ENCODE measurements at regions not wholly inside any gene's neighbourhood (a gene's known extent, or its start where the extent isn't known, plus 50 kb on each side); places are given as distances from the start of the nearest gene placed in this dataset.

- H3K27me3 ChIP-seq: no peaks in the 10 kb centered on the region
- H3K27ac ChIP-seq: no peak overlapping the region
- no peak for TF ChIP-seq POLR2A (IDR thresholded peaks at IDR 0.05)
- TF ChIP-seq, protein P1, sequence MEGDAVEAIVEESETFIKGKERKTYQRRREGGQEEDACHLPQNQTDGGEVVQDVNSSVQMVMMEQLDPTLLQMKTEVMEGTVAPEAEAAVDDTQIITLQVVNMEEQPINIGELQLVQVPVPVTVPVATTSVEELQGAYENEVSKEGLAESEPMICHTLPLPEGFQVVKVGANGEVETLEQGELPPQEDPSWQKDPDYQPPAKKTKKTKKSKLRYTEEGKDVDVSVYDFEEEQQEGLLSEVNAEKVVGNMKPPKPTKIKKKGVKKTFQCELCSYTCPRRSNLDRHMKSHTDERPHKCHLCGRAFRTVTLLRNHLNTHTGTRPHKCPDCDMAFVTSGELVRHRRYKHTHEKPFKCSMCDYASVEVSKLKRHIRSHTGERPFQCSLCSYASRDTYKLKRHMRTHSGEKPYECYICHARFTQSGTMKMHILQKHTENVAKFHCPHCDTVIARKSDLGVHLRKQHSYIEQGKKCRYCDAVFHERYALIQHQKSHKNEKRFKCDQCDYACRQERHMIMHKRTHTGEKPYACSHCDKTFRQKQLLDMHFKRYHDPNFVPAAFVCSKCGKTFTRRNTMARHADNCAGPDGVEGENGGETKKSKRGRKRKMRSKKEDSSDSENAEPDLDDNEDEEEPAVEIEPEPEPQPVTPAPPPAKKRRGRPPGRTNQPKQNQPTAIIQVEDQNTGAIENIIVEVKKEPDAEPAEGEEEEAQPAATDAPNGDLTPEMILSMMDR (IDR thresholded peaks at IDR 0.05): no peak
- DNase-seq (no peak), ATAC-seq (no peak)
- no peak overlapping the region for H3K4me3 ChIP-seq
- WGBS, 4 donors: 78 to 88% (median 83%) methylated on average over 1 of the region's 1 CpG
- H3K9me3 ChIP-seq: peaks cover 0 to 9% (median 0%) of the 10 kb centered on the region in 12 donors
- H3K4me1 ChIP-seq: no peaks in the 10 kb centered on the region
- intact Hi-C loops (cut with DNase I): no loop called here
- H3K36me3 ChIP-seq: no peaks in the 10 kb centered on the region
These were observed 152.3 kb upstream of the JAG1 start for GRCh38 chr20:10826111-10826510.

- H3K27ac ChIP-seq: no peak overlapping the region
- no peak for DNase-seq
- no peaks in the 10 kb centered on the region for H3K9me3 ChIP-seq
- no peak overlapping the region for H3K4me3 ChIP-seq
- no peaks in the 10 kb centered on the region for H3K36me3 ChIP-seq
- intact Hi-C loops (cut with DNase I): no loop called here
- H3K4me1 ChIP-seq: no peaks in the 10 kb centered on the region
- TF ChIP-seq, protein P1 (IDR thresholded peaks at IDR 0.05): no peak
- TF ChIP-seq POLR2A (IDR thresholded peaks at IDR 0.05): no peak
- no peaks in the 10 kb centered on the region for H3K27me3 ChIP-seq
- 79 to 89% (median 85%) methylated on average over 5 of the region's 5 CpGs for WGBS, 4 donors
- ATAC-seq: no peak
These were observed 154.4 kb upstream of the JAG1 start for GRCh38 chr20:10828180-10828579.

DNA sequence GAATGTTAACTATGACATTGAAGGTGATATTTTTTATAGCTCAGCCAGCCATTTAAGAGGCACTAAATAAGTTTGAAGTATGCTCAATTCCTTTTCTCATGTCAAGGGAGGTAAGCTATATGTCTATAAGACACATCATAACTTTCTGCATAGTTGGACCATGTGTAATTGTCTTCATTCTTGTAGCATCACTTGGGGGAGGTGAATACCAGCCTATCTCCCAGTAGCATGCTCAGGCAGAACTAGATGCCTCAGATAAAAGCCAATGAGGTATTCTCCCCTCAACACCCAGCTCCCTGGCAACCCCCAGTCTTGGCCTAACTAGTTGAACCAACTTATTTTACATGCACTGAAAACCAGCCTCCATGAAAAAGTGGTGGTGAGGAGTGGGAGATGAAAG is 158.3 kb upstream of the JAG1 start:
- H3K27ac ChIP-seq: no peak overlapping the region
- no peak for DNase-seq
- no peaks in the 10 kb centered on the region for H3K36me3 ChIP-seq
- no peaks in the 10 kb centered on the region for H3K4me1 ChIP-seq
- no peaks in the 10 kb centered on the region for H3K27me3 ChIP-seq
- intact Hi-C loops (cut with DNase I): no loop called here
- ATAC-seq: no peak
- H3K9me3 ChIP-seq: no peaks in the 10 kb centered on the region
- no peak for TF ChIP-seq POLR2A (IDR thresholded peaks at IDR 0.05)
- no peak overlapping the region for H3K4me3 ChIP-seq

DNA sequence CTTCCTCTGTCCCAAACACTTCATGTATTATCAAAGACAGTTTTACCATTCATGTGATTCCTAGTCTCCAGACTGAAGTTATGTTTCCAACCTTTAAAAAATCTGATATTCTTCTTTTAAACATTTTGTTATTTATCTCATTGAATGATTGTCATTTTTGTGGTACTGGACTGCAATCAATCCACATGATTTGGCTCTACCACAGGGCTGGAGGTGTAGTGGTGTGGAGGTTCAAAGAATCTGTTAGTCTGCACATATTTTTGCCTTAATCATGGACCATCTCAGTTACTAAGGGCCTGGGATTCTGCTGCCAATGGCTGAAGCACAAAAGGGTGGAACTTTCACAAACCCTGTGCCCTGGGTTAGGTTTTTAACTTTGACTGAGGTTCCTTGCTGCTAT is 164.1 kb upstream of the JAG1 start:
- Histone ChIP-seq H3K27me3 (no peaks in the 10 kb centered on the region), H3K9me3 (peaks cover 0 to 25% (median 11%) of the 10 kb centered on the region in 12 donors), H3K36me3 (no peaks in the 10 kb centered on the region), H3K4me3 (no peak overlapping the region), H3K27ac (no peak overlapping the region), H3K4me1 (no peaks in the 10 kb centered on the region)
- ATAC-seq (no peak), DNase-seq (no peak)
- intact Hi-C loops (cut with DNase I): no loop called here
- no peak for TF ChIP-seq POLR2A (IDR thresholded peaks at IDR 0.05)
- TF ChIP-seq, protein P1 (IDR thresholded peaks at IDR 0.05): no peak

DNA sequence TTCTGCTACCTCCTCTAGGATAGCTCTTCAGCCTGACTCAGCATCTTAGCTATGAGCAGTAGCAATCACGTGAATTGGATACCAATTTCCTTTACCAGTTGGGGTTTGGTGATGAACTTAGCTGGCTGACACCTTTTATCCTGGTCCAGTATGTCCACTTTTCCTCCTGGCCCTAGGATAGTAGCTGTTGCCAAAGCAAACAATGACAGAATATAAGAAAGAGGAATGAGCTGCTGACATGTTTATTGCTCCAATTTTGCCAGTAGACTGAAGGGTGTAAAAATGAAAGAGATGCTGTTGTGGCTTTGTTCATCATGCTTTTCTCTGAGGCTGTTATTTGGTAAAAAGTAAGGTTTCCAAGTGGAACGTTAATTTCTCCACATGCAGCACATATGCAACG is 168.3 kb upstream of the JAG1 start:
- H3K9me3 ChIP-seq: peaks cover 0 to 25% (median 11%) of the 10 kb centered on the region in 12 donors
- H3K4me3 ChIP-seq: no peak overlapping the region
- TF ChIP-seq, protein P1 (IDR thresholded peaks at IDR 0.05): no peak
- TF ChIP-seq POLR2A (IDR thresholded peaks at IDR 0.05): no peak
- intact Hi-C loops (cut with DNase I): no loop called here
- H3K4me1 ChIP-seq: peaks cover 0 to 7% (median 0%) of the 10 kb centered on the region in 12 donors
- no peaks in the 10 kb centered on the region for H3K36me3 ChIP-seq
- no peaks in the 10 kb centered on the region for H3K27me3 ChIP-seq
- 88 to 89% (median 88%) methylated on average over 3 of the region's 3 CpGs for WGBS, 4 donors
- H3K27ac ChIP-seq: no peak overlapping the region
- ATAC-seq (no peak), DNase-seq (no peak)
